ENCODE measurements at regions not wholly inside any gene's neighbourhood (a gene's known extent, or its start where the extent isn't known, plus 50 kb on each side); places are given as distances from the start of the nearest gene placed in this dataset.

DNA sequence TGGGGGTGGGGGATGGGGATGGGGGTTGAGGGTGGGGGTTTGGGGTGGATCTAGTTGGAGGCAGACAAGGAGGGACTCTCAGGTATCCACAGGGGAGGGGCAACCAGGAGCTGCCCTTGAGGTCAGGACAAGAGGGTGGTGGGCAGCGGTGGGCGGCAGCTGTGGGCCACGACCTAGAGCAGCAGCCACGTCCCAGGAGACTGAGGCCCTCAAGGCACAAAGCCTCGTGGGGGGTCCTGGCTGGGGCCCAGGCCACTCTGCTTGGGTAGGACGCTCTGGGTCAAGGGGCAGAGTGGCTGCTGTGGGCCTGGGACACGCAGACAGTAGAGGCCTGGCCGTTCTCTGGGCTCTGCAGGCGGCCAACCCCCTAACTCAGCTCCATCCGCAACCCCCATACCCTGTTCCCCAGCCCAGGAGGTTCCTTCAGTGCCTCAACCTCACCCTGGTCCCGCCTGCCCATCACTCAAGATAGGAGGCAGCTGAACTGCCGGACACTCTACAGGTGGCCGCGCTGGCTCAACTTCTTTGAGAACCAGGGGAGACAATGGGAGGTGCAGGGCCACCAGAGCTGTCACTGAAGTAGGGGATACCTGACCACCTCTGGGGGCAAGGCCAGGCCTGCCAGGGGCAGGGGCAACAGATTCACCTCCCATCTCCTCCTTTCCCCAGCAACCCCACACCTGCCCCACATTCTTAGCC is 75.6 kb downstream of the ENGASE start:
- Histone ChIP-seq H3K79me2 (replicated peaks; ENCODE audit: insufficient read depth, low read length) (no peaks in the 10 kb centered on the region), H3F3A (ENCODE audit: insufficient read depth, low read length, poor library complexity, severe bottlenecking) (no peaks in the 10 kb centered on the region), H3K9me3 (ENCODE audit: low read length) (no peaks in the 10 kb centered on the region), H3K36me3 (ENCODE audit: insufficient read depth, low read length) (no peaks in the 10 kb centered on the region), H3K4me2 (ENCODE audit: low read length) (no peak overlapping the region), H4K20me1 (ENCODE audit: insufficient read depth) (no peaks in the 10 kb centered on the region), H3K9ac (ENCODE audit: low read length) (no peak overlapping the region), H3K27ac (ENCODE audit: low read length) (no peak overlapping the region), H3K4me3 (ENCODE audit: low read length) (no peak overlapping the region), H2AFZ (ENCODE audit: low read depth, low read length) (no peak overlapping the region), H3K27me3 (ENCODE audit: insufficient read depth, low read depth, low read length) (no peaks in the 10 kb centered on the region), H3K9me2 (ENCODE audit: insufficient read depth, low read length) (no peaks in the 10 kb centered on the region)
- TF ChIP-seq, protein P1, sequence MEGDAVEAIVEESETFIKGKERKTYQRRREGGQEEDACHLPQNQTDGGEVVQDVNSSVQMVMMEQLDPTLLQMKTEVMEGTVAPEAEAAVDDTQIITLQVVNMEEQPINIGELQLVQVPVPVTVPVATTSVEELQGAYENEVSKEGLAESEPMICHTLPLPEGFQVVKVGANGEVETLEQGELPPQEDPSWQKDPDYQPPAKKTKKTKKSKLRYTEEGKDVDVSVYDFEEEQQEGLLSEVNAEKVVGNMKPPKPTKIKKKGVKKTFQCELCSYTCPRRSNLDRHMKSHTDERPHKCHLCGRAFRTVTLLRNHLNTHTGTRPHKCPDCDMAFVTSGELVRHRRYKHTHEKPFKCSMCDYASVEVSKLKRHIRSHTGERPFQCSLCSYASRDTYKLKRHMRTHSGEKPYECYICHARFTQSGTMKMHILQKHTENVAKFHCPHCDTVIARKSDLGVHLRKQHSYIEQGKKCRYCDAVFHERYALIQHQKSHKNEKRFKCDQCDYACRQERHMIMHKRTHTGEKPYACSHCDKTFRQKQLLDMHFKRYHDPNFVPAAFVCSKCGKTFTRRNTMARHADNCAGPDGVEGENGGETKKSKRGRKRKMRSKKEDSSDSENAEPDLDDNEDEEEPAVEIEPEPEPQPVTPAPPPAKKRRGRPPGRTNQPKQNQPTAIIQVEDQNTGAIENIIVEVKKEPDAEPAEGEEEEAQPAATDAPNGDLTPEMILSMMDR (IDR thresholded peaks at IDR 0.05; ENCODE audit: poor library complexity, severe bottlenecking) = no peak
- TF ChIP-seq EZH2 (IDR thresholded peaks at IDR 0.05; ENCODE audit: borderline replicate concordance, insufficient read depth, low read length, poor library complexity, severe bottlenecking) (no peak), SMC3 (conservative IDR thresholded peaks at IDR 0.05; ENCODE audit: poor library complexity) (no peak), POLR2AphosphoS5 (IDR thresholded peaks at IDR 0.05) (no peak)

DNA sequence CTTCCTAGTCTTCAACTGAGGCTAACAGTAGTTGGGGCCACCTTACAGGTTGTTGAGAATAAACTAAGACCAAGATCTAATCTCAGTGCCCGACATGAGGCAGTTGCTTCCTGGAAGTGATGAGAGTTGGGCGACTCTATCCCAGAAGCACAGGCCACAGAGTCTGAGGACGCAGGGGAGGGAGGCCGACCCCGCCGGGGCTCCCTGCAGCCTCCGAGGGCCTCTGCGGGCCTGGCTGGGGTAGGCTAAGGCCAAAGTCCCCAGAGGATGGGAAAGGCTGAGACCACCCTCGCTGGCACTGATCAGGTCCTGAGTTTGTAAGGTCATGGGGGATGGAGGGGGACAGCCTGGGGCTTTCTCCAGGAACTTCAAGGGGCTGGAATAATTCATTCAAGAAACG is 74.0 kb downstream of the ENGASE start:
- H3K9ac ChIP-seq (ENCODE audit: low read length) = no peak overlapping the region
- no peaks in the 10 kb centered on the region for H4K20me1 ChIP-seq (ENCODE audit: insufficient read depth)
- no peaks in the 10 kb centered on the region for H3F3A ChIP-seq (ENCODE audit: insufficient read depth, low read length, poor library complexity, severe bottlenecking)
- H3K9me3 ChIP-seq (ENCODE audit: low read length) = no peaks in the 10 kb centered on the region
- H2AFZ ChIP-seq (ENCODE audit: low read depth, low read length) = no peak overlapping the region
- TF ChIP-seq, protein P2, sequence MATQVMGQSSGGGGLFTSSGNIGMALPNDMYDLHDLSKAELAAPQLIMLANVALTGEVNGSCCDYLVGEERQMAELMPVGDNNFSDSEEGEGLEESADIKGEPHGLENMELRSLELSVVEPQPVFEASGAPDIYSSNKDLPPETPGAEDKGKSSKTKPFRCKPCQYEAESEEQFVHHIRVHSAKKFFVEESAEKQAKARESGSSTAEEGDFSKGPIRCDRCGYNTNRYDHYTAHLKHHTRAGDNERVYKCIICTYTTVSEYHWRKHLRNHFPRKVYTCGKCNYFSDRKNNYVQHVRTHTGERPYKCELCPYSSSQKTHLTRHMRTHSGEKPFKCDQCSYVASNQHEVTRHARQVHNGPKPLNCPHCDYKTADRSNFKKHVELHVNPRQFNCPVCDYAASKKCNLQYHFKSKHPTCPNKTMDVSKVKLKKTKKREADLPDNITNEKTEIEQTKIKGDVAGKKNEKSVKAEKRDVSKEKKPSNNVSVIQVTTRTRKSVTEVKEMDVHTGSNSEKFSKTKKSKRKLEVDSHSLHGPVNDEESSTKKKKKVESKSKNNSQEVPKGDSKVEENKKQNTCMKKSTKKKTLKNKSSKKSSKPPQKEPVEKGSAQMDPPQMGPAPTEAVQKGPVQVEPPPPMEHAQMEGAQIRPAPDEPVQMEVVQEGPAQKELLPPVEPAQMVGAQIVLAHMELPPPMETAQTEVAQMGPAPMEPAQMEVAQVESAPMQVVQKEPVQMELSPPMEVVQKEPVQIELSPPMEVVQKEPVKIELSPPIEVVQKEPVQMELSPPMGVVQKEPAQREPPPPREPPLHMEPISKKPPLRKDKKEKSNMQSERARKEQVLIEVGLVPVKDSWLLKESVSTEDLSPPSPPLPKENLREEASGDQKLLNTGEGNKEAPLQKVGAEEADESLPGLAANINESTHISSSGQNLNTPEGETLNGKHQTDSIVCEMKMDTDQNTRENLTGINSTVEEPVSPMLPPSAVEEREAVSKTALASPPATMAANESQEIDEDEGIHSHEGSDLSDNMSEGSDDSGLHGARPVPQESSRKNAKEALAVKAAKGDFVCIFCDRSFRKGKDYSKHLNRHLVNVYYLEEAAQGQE (IDR thresholded peaks at IDR 0.05; ENCODE audit: borderline replicate concordance) = no peak
- TF ChIP-seq SMC3 (conservative IDR thresholded peaks at IDR 0.05; ENCODE audit: poor library complexity) (no peak), EZH2 (IDR thresholded peaks at IDR 0.05; ENCODE audit: borderline replicate concordance, insufficient read depth, low read length, poor library complexity, severe bottlenecking) (no peak), MXI1 (conservative IDR thresholded peaks at IDR 0.05; ENCODE audit: poor library complexity, severe bottlenecking) (no peak), RAD21 (conservative IDR thresholded peaks at IDR 0.05) (no peak), POLR2AphosphoS5 (IDR thresholded peaks at IDR 0.05) (no peak), TAF1 (IDR thresholded peaks at IDR 0.05; ENCODE audit: low read depth) (no peak), EP300 (conservative IDR thresholded peaks at IDR 0.05; ENCODE audit: poor library complexity, severe bottlenecking) (no peak)
- TF ChIP-seq, protein P1 (IDR thresholded peaks at IDR 0.05; ENCODE audit: poor library complexity, severe bottlenecking) = no peak
- no peaks in the 10 kb centered on the region for H3K27me3 ChIP-seq (ENCODE audit: insufficient read depth, low read depth, low read length)
- no peak overlapping the region for H3K27ac ChIP-seq (ENCODE audit: low read length)
- H3K4me3 ChIP-seq (ENCODE audit: low read length) = no peak overlapping the region
- H3K4me2 ChIP-seq (ENCODE audit: low read length) = no peak overlapping the region
- H3K9me2 ChIP-seq (ENCODE audit: insufficient read depth, low read length) = no peaks in the 10 kb centered on the region
- no peaks in the 10 kb centered on the region for H3K36me3 ChIP-seq (ENCODE audit: insufficient read depth, low read length)
- no peaks in the 10 kb centered on the region for H3K79me2 ChIP-seq (replicated peaks; ENCODE audit: insufficient read depth, low read length)

Data from neural cell (in vitro differentiated cells).